ENCODE measurements at regions not wholly inside any gene's neighbourhood (a gene's known extent, or its start where the extent isn't known, plus 50 kb on each side); places are given as distances from the start of the nearest gene placed in this dataset.

DNA sequence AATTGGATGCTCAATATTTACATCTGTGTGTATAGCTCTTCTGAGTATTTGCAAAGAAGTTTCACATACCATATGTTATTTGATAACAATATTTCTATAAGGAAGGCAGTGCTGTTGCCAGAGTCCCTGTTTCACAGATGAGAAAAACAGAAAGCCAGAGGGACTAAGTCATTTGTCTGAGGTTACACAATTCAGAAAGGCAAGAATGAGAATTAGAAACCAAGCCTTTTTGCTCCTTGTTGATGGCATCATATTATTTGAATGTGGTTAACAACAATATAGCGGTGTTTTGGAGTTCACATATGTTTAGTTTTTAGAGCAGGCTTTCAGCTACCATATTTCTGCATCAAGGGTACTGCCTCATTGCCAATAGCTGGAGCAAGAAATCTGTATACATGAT, 110.9 kb upstream of the PRLR start:
- TF ChIP-seq POLR2AphosphoS5 (IDR thresholded peaks at IDR 0.05; ENCODE audit: borderline replicate concordance, low read depth, low read length) (no peak), EZH2 (IDR thresholded peaks at IDR 0.05) (no peak), FOXP2 (optimal IDR thresholded peaks at IDR 0.05; ENCODE audit: control extremely low read depth, extremely low read length, insufficient read depth) (no peak)
